ENCODE measurements at regions not wholly inside any gene's neighbourhood (a gene's known extent, or its start where the extent isn't known, plus 50 kb on each side); places are given as distances from the start of the nearest gene placed in this dataset.

- H3K36me3 ChIP-seq (ENCODE audit: insufficient read depth, low read length, poor library complexity, severe bottlenecking) = no peaks in the 10 kb centered on the region
- ChIA-PET POLR2A (ENCODE audit: low non-redundant PET) (no interaction called here), CTCF (no interaction called here)
- no peak overlapping the region for H3K4me3 ChIP-seq (ENCODE audit: low read depth, low read length, poor library complexity, severe bottlenecking)
- H3K27me3 ChIP-seq (replicated peaks; ENCODE audit: insufficient read depth, low read depth, low read length, poor library complexity) = no peaks in the 10 kb centered on the region
- intact Hi-C loops (cut with micrococcal nuclease; ENCODE audit: unreplicated experiment) = no loop called here
- no peaks in the 10 kb centered on the region for H3K4me1 ChIP-seq (ENCODE audit: insufficient read depth, low read length, poor library complexity, severe bottlenecking)
- H3K27ac ChIP-seq (ENCODE audit: low read depth, low read length, poor library complexity, severe bottlenecking) = no peak overlapping the region
- H3K9me3 ChIP-seq (ENCODE audit: low read depth, low read length, poor library complexity, severe bottlenecking) = no peaks in the 10 kb centered on the region
- BruUV-seq (replicated peaks) = no TSS peak
- peak; percentile 60 for DNase-seq (ENCODE audit: low spot score)
- TF ChIP-seq, protein P1, sequence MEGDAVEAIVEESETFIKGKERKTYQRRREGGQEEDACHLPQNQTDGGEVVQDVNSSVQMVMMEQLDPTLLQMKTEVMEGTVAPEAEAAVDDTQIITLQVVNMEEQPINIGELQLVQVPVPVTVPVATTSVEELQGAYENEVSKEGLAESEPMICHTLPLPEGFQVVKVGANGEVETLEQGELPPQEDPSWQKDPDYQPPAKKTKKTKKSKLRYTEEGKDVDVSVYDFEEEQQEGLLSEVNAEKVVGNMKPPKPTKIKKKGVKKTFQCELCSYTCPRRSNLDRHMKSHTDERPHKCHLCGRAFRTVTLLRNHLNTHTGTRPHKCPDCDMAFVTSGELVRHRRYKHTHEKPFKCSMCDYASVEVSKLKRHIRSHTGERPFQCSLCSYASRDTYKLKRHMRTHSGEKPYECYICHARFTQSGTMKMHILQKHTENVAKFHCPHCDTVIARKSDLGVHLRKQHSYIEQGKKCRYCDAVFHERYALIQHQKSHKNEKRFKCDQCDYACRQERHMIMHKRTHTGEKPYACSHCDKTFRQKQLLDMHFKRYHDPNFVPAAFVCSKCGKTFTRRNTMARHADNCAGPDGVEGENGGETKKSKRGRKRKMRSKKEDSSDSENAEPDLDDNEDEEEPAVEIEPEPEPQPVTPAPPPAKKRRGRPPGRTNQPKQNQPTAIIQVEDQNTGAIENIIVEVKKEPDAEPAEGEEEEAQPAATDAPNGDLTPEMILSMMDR (conservative IDR thresholded peaks at IDR 0.05; ENCODE audit: low read depth, low read length) = no peak
Measured at GRCh38 chr16:25413975-25414374, 156.3 kb upstream of the ZKSCAN2 start.

DNA sequence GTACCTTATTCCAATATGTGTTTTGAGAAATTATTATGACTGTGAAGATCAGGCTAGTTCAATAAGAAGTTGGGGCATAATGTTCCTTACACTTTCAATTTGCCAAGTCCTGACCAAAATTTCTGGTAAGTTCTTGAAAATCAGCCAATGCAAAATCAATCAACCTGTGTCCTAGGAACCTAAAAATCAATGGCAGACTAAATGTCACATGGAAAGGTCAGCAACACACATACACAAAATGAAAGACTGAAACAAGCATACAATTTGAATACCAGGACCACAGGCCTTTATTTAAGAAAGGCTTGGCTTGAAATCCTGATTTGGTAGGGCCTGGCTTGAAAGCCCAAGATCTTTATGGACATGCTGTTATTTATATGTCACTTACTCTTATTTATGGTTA, 155.5 kb upstream of the ZKSCAN2 start:
- DNase-seq (ENCODE audit: low spot score) = no peak
- ChIA-PET POLR2A (ENCODE audit: low non-redundant PET) (no interaction called here), CTCF (no interaction called here)
- TF ChIP-seq, protein P1 (conservative IDR thresholded peaks at IDR 0.05; ENCODE audit: low read depth, low read length) = no peak
- no peak for TF ChIP-seq EZH2 (IDR thresholded peaks at IDR 0.05; ENCODE audit: borderline replicate concordance, low read depth, low read length, poor library complexity, severe bottlenecking)
- Histone ChIP-seq H3K4me1 (ENCODE audit: insufficient read depth, low read length, poor library complexity, severe bottlenecking) (no peaks in the 10 kb centered on the region), H3K36me3 (ENCODE audit: insufficient read depth, low read length, poor library complexity, severe bottlenecking) (no peaks in the 10 kb centered on the region), H3K27me3 (replicated peaks; ENCODE audit: insufficient read depth, low read depth, low read length, poor library complexity) (no peaks in the 10 kb centered on the region), H3K4me3 (ENCODE audit: low read depth, low read length, poor library complexity, severe bottlenecking) (no peak overlapping the region), H3K9me3 (ENCODE audit: low read depth, low read length, poor library complexity, severe bottlenecking) (no peaks in the 10 kb centered on the region), H3K27ac (ENCODE audit: low read depth, low read length, poor library complexity, severe bottlenecking) (no peak overlapping the region)
- no TSS peak for BruUV-seq (replicated peaks)
- intact Hi-C loops (cut with micrococcal nuclease; ENCODE audit: unreplicated experiment) = no loop called here

GRCh38 chr16:25411396-25412081, 153.9 kb upstream of the ZKSCAN2 start:
- Histone ChIP-seq H3K4me3 (ENCODE audit: low read depth, low read length, poor library complexity, severe bottlenecking) (no peak overlapping the region), H3K27me3 (replicated peaks; ENCODE audit: insufficient read depth, low read depth, low read length, poor library complexity) (no peaks in the 10 kb centered on the region), H3K4me1 (ENCODE audit: insufficient read depth, low read length, poor library complexity, severe bottlenecking) (no peaks in the 10 kb centered on the region), H3K9me3 (ENCODE audit: low read depth, low read length, poor library complexity, severe bottlenecking) (no peaks in the 10 kb centered on the region), H3K27ac (ENCODE audit: low read depth, low read length, poor library complexity, severe bottlenecking) (no peak overlapping the region), H3K36me3 (ENCODE audit: insufficient read depth, low read length, poor library complexity, severe bottlenecking) (no peaks in the 10 kb centered on the region)
- ChIA-PET POLR2A (ENCODE audit: low non-redundant PET) (no interaction called here), CTCF (no interaction called here)
- no TSS peak for BruUV-seq (replicated peaks)
- no peak for TF ChIP-seq EZH2 (IDR thresholded peaks at IDR 0.05; ENCODE audit: borderline replicate concordance, low read depth, low read length, poor library complexity, severe bottlenecking)
- TF ChIP-seq, protein P1 (conservative IDR thresholded peaks at IDR 0.05; ENCODE audit: low read depth, low read length) = no peak
- intact Hi-C loops (cut with micrococcal nuclease; ENCODE audit: unreplicated experiment) = no loop called here
- no peak for DNase-seq (ENCODE audit: low spot score)
